CD4-positive, alpha-beta T cell (primary cell): ENCODE measurements at regions not wholly inside any gene's neighbourhood (a gene's known extent, or its start where the extent isn't known, plus 50 kb on each side); places are given as distances from the start of the nearest gene placed in this dataset.

Experiments
- ATAC-seq: fragments of 200-7000 bp; cut with Tn5 transposase; one replicate; pipeline ENCODE4 v1.10.0; 2022; ENCODE audit warnings: mild to moderate bottlenecking; ENCODE audit not compliant: poor library complexity
- CTCF ChIA-PET: fragments of 350-600 bp; sonication (Branson Sonifier 250); formaldehyde crosslinking; loops from one replicate; lab custom pipeline; 2021; ENCODE audit warnings: antibody characterized with exemption, inconsistent platforms; lab: Charles Lee
- POLR2A ChIA-PET: fragments of 350-600 bp; sonication (Branson Sonifier 250); formaldehyde crosslinking; loops from one replicate; lab custom pipeline; 2021; ENCODE audit warnings: antibody characterized with exemption, inconsistent platforms; lab: Charles Lee
- DNase-seq, 14 experiments: peaks; one replicate each; pipeline ENCODE4 v3.0.0-alpha.2; 2013 to 2020; ENCODE audit warnings: mixed read lengths in 2 of 14
- H3K27ac ChIP-seq, 2 donors: one replicate each; pipeline versions ENCODE4 v1.5.1 to v1.7.0; 2013; ENCODE audit warnings: low read length in 2 of 2, low read depth in 1 of 2, mild to moderate bottlenecking in 1 of 2
- H3K27me3 ChIP-seq, 2 experiments: 1 replicate in 1 of 2; 2 replicates in 1 of 2; pipeline versions ENCODE4 v1.6.1 to v1.7.0; 2013; ENCODE audit warnings: low read length in 2 of 2, control low read depth in 1 of 2, mild to moderate bottlenecking in 1 of 2, moderate library complexity in 1 of 2; ENCODE audit not compliant: insufficient read depth in 2 of 2, control insufficient read depth in 1 of 2
- H3K36me3 ChIP-seq: one replicate; pipeline ENCODE4 v1.6.1; 2013; ENCODE audit warnings: low read length, control low read depth; ENCODE audit not compliant: insufficient read depth
- H3K4me1 ChIP-seq: one replicate; pipeline ENCODE4 v1.6.1; 2013; ENCODE audit warnings: low read length, control low read depth; ENCODE audit not compliant: insufficient read depth
- H3K4me3 ChIP-seq: one replicate; pipeline ENCODE4 v1.5.1; 2013; ENCODE audit warnings: mild to moderate bottlenecking, low read length, moderate library complexity
- H3K9me3 ChIP-seq, 2 experiments: 1 replicate in 1 of 2; 2 replicates in 1 of 2; pipeline versions ENCODE4 v1.6.1 to v1.7.0; 2013; ENCODE audit warnings: low read length in 2 of 2, mild to moderate bottlenecking in 2 of 2, control low read depth in 1 of 2, moderate library complexity in 1 of 2; ENCODE audit not compliant: control insufficient read depth in 1 of 2, insufficient read depth in 1 of 2
- H3K27ac Mint-ChIP-seq: one replicate; pipeline ENCODE4 v1.8.0; 2020; ENCODE audit warnings: mixed read lengths
- H3K27me3 Mint-ChIP-seq: one replicate; pipeline ENCODE4 v1.8.0; 2021; ENCODE audit warnings: mixed read lengths
- H3K36me3 Mint-ChIP-seq: one replicate; pipeline ENCODE4 v1.8.0; 2021; ENCODE audit warnings: low read depth, mixed read lengths
- H3K4me1 Mint-ChIP-seq: one replicate; pipeline ENCODE4 v1.8.0; 2021; ENCODE audit warnings: low read depth, mixed read lengths
- H3K4me3 Mint-ChIP-seq: one replicate; pipeline ENCODE4 v1.8.0; 2020; ENCODE audit warnings: mild to moderate bottlenecking, mixed read lengths
- H3K9me3 Mint-ChIP-seq: one replicate; pipeline ENCODE4 v1.8.0; 2020; ENCODE audit warnings: mixed read lengths
- CTCF ChIP-seq: fragments of 200-600 bp; IDR thresholded peaks from one replicate; pipeline ENCODE4 v1.8.0; 2022; ENCODE audit warnings: antibody characterized with exemption, mild to moderate bottlenecking
- intact Hi-C, 2 experiments: fragments of 100-400 bp; cut with DNase I in 1 of 2; cut with micrococcal nuclease in 1 of 2; formaldehyde crosslinking; loops; one replicate each; pipeline versions ENCODE4 v1.15.1 to v1.9.0; 2023 to 2025; cut with DNase I, micrococcal nuclease

GRCh38 chr1:38743184-38743583 is 116.4 kb downstream of the RRAGC start:
- Histone ChIP-seq H3K27ac (no peak overlapping the region), H3K4me1 (no peaks in the 10 kb centered on the region), H3K36me3 (no peaks in the 10 kb centered on the region), H3K4me3 (no peak overlapping the region), H3K27me3 (peaks cover 0 to 5% of the 10 kb centered on the region in 2 experiments), H3K9me3 (no peaks in the 10 kb centered on the region)
- ChIA-PET POLR2A (no interaction called here), CTCF (no interaction called here)
- ATAC-seq: no peak
- intact Hi-C loops: no loop called here
- Mint-ChIP-seq H3K4me3 (no peak overlapping the region), H3K4me1 (no peaks in the 10 kb centered on the region), H3K9me3 (no peaks in the 10 kb centered on the region), H3K36me3 (no peaks in the 10 kb centered on the region), H3K27me3 (peaks cover 4% of the 10 kb centered on the region), H3K27ac (no peak overlapping the region)
- TF ChIP-seq CTCF: no peak
- DNase-seq: no peak

GRCh38 chr1:38741341-38741740 is 118.2 kb downstream of the RRAGC start:
- no peaks in the 10 kb centered on the region for H3K36me3 ChIP-seq
- no peaks in the 10 kb centered on the region for H3K9me3 Mint-ChIP-seq

GRCh38 chr1:38740487-38740886 is 119.1 kb downstream of the RRAGC start:
- Mint-ChIP-seq H3K27me3 (peaks cover 4% of the 10 kb centered on the region), H3K4me1 (no peaks in the 10 kb centered on the region), H3K27ac (no peak overlapping the region), H3K4me3 (no peak overlapping the region), H3K36me3 (no peaks in the 10 kb centered on the region), H3K9me3 (no peaks in the 10 kb centered on the region)
- no peaks in the 10 kb centered on the region for H3K27me3 ChIP-seq
- H3K4me1 ChIP-seq: no peaks in the 10 kb centered on the region
- ChIA-PET POLR2A (no interaction called here), CTCF (no interaction called here)
- no peak overlapping the region for H3K27ac ChIP-seq
- no peak overlapping the region for H3K4me3 ChIP-seq
- DNase-seq: no peak
- H3K36me3 ChIP-seq: no peaks in the 10 kb centered on the region
- ATAC-seq: no peak
- H3K9me3 ChIP-seq: no peaks in the 10 kb centered on the region
- intact Hi-C loops: no loop called here
- TF ChIP-seq CTCF: no peak

More at GRCh38 chr1:38741341-38741740, 118.2 kb downstream of the RRAGC start:
- CTCF ChIA-PET: no interaction called here
- H3K27ac Mint-ChIP-seq: no peak overlapping the region
- peaks cover 4% of the 10 kb centered on the region for H3K27me3 Mint-ChIP-seq
- H3K36me3 Mint-ChIP-seq: no peaks in the 10 kb centered on the region
- Histone ChIP-seq H3K4me1 (no peaks in the 10 kb centered on the region), H3K27ac (no peak overlapping the region), H3K4me3 (no peak overlapping the region), H3K27me3 (peaks cover 0 to 2% of the 10 kb centered on the region in 2 experiments), H3K9me3 (no peaks in the 10 kb centered on the region)
- no peak overlapping the region for H3K4me3 Mint-ChIP-seq
- intact Hi-C loops: no loop called here
- no peaks in the 10 kb centered on the region for H3K4me1 Mint-ChIP-seq
- POLR2A ChIA-PET: no interaction called here
- no peak for TF ChIP-seq CTCF
- ATAC-seq (no peak), DNase-seq (no peak)
